GM18508 (cell line): ENCODE measurements at regions not wholly inside any gene's neighbourhood (a gene's known extent, or its start where the extent isn't known, plus 50 kb on each side); places are given as distances from the start of the nearest gene placed in this dataset.

Experiments
- ATAC-seq: cut with Tn5 transposase; IDR thresholded peaks from one replicate; pipeline ENCODE4 v1.9.1; 2021; ENCODE audit warnings: moderate number of reproducible peaks; ENCODE audit not compliant: insufficient read depth, unreplicated experiment

DNA sequence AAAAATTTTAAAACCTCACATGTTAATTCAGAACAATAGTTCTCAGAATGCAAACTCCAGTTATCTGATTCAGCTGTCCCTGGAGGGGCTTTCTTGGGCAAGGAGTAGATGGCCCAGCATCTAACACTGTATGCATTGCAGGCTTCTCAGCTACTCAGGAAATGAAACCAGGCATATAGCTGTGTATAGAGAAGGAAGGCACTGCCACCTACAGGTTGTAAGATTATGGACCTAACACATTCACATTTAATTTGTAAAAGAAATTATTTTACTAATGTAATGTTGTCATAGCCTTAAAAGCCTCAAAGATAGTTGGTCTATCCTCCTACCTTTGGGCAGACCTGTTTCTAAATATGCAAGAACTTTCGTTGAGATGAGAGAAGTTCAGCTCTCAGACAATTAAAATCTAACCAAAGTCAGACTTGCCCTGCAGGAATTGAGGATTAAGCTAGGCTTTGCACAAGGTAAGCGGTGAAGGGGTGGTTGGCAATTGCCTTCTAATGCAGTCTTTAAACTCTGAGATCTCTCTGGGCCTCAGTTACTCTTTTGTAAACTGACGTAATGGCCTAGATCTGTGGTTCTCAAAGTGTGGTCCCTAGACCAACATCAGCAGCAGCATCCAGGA lies 132.8 kb upstream of the SLC24A5 start:
- peak; percentile 96 for ATAC-seq

DNA sequence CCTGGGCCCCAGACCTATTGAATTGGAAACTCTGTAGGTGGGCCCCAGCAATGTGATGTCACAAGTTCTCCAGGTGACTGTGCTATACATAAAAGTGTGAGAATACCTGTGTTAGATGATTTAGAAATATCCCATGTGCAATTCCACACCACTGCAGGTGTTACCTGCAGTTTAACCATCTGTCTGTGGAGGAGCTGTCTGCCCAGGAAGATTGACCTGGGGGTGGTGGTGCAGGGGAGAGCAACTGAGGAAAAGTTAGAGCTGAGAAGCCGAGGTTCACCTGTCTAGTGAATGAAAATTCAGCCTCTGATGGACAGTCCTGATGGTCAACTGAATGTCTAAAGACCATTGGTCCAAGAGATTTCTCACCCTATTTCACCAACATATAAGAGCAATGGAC lies 132.2 kb upstream of the SLC24A5 start:
- no peak for ATAC-seq

DNA sequence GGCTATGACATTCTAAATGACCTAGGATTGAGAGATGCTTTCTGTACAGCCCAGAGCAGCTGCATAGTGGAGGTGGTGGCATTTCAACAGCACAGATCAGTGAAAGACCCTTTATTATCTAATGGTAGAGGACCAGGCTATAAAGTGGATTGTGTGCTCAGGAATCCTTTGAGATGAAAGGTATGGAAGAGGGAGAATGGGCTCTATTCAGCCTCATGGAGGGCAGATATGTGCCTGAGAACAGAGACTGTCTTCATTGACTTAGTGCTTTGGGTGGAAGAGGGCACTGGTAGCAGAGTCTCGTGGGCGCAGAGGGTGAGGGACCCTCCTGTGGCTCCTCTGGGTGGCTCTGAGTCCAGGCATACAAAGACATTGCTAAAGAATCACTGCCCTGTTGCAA lies 130.0 kb upstream of the SLC24A5 start:
- no peak for ATAC-seq

- no peak for ATAC-seq
Measured at GRCh38 chr15:47991357-47991756, 129.4 kb upstream of the SLC24A5 start.

- no peak for ATAC-seq
Measured at GRCh38 chr15:47993051-47993450, 127.7 kb upstream of the SLC24A5 start.

DNA sequence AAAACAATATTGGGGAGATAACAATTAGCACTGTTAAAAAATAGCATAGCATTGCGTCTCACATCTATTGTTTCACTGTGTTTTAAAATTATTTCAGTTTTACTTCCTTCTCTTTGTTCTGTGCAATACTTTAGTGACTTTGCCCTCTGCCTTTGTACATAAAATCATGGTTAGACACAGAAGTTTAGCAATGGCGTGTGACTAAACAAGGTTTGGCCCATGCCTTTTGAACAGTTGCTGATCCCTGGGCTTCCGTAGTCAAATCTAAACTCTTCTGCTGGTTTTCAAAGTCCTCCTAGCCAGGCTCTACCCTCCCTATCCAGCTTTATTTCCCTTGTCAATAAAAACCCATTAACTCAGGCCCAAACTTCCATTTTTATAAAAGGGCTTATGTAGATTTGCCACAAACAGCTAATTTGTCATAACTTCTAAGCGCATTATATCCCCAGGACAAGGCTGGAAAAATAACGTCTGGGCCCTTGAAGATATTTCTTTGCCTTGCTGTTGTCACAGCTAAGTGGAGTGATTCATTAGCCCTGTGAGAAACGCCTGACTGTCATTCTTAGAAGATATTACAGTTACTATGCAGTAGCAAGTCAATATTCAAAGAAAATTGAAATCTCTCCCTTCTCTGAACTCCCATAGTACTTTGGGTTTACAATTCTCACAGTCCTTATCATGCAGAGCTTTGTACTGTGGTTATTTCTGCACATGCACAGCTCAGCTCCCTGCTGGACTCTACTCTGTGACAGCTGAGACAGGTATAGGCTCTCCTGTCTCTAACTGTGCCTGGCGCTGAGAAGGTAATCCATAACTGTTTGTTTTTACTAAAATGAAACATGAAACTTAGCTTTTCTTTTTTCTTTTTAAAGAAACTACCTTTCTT lies 123.4 kb upstream of the SLC24A5 start:
- no peak for ATAC-seq

GRCh38 chr15:47998619-47999019 lies 122.2 kb upstream of the SLC24A5 start:
- no peak for ATAC-seq

- ATAC-seq, result peak; percentile 94
Measured at GRCh38 chr15:48001393-48002039, 119.3 kb upstream of the SLC24A5 start.

- ATAC-seq, result no peak
Measured at GRCh38 chr15:48002767-48003166, 118.0 kb upstream of the SLC24A5 start.

- no peak for ATAC-seq
Measured at GRCh38 chr15:48003441-48003840, 117.3 kb upstream of the SLC24A5 start.

DNA sequence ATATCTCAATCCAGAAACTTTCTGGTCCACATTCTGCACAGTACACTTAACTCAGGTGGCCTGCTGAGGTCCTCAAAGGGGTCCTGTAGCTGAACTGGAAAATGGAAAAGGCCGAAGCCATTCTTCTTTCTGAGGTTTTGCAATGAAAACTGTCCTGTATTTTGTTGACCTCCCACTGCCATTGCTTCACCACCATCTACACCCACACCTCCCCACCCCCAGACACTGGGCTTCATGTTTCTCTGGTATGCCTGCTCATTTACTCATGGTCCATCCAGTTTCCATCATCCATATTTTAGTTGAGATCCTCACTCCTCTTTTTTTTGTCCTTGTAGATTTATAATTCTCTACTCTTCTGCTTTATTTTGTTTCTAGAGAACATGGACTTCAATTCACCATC lies 115.7 kb upstream of the SLC24A5 start:
- no peak for ATAC-seq

DNA sequence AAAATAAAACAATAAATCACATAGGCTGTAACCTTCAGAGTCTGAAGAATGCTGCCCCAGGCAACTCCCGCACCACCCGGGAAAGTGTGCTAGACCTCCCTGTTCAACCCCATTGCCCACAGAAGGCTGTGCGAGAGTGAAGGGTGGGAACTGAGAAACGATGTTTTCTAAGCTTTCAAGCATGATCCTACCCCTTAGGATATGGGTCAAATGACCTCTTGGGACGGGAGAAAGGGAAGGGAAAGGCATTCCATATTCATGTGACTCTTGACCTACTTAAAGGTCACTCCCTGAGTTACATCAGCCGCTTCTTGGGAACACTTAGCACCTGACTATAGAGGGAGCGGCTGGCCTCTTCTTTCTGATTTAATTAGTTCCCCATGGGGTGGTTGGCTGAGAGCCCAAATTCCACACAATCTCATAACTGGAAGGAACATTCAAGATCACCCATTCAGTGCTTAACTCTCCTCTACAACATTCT lies 114.7 kb upstream of the SLC24A5 start:
- ATAC-seq, result no peak

DNA sequence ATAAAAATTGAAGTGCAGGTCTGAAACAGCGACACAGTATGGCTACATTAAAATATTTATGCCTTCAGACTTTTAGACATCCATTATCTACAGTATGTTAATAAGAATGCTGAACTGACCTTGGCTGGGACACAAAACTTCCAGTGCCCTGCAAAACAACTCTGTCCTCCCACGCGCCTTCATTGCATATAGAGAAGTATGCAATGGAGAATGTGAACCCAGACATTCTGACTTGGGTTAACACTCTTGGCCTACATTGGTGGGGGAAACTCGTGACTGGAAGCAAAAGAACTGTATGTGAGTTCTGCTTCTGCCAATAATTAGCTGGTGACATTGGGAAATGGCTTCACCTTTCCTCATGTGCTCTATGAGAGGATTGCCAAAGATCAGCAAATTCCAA lies 110.5 kb upstream of the SLC24A5 start:
- no peak for ATAC-seq

DNA sequence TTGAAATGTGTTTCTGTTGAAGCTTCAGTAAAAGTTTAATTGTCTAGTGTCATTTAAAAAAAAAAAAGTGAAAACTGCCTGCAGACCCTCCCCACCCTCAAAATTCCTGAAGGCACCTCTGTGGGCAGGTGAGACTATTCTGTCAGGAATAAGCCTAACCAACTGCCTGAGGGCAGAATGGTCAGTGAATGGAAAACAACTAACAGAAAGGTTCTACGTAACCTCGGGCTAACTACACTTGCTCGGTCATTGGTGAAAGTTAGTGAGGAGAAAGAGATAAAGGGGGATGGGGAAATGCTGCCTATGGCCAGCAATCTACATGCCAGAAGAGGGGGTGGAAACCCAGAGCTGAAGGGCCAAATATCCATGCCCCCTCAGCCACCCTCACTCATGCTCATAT lies 108.6 kb upstream of the SLC24A5 start:
- ATAC-seq, result no peak

DNA sequence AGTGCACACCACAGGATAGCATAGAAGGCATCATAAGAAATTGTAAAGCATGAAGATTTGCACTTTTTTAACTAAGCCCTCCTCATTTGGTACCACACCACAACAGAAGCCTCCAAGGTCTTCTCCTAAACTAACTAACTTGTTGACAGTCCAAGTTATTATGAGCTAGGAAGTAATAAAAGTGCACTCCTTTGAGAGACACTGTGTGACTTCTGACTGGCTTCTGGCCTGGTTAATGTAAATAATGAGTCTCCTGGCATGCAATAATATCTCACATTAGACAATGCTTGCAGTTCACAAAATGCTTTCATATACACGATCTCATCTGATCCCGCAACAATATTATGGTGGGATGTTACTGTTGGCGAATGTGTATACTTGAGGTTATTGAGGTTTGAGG lies 103.9 kb upstream of the SLC24A5 start:
- no peak for ATAC-seq

- ATAC-seq, result no peak
Measured at GRCh38 chr15:48017747-48018146, 103.0 kb upstream of the SLC24A5 start.

- ATAC-seq, result no peak
Measured at GRCh38 chr15:48020166-48020565, 100.6 kb upstream of the SLC24A5 start.

- ATAC-seq, result no peak
Measured at GRCh38 chr15:48021336-48022086, 99.3 kb upstream of the SLC24A5 start.

- no peak for ATAC-seq
Measured at GRCh38 chr15:48025118-48025517, 95.7 kb upstream of the SLC24A5 start.

- ATAC-seq, result no peak
Measured at GRCh38 chr15:48028712-48029111, 92.1 kb upstream of the SLC24A5 start.

- ATAC-seq, result no peak
Measured at GRCh38 chr15:48029642-48030041, 91.1 kb upstream of the SLC24A5 start.
